ENCODE measurements at regions not wholly inside any gene's neighbourhood (a gene's known extent, or its start where the extent isn't known, plus 50 kb on each side); places are given as distances from the start of the nearest gene placed in this dataset.

DNA sequence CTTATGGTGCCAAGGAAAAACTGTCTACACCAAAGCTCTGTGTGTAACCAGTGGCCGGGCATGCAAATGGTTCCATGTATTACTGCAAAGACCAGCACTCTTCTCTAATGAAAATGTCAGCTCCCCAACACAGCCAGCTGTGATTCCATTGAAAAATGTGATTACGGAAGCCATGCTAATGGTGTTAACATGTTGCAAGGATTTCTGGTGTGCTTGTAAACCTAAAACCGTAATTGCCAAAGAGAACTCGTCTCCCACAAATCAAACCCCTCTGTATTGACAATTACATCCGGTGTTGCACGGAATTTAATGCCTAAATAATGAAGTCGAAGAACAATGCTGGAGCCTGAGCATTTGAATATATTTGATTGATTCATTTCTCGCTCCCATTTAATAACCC is 351.7 kb downstream of the NPIPA8 start:
- TF ChIP-seq TAF1 (IDR thresholded peaks at IDR 0.05; ENCODE audit: borderline replicate concordance, insufficient read depth, low read length): no peak
- TF ChIP-seq SIN3A (IDR thresholded peaks at IDR 0.05; ENCODE audit: borderline replicate concordance, insufficient read depth, low read length): no peak
- no peak for TF ChIP-seq FOXP2 (optimal IDR thresholded peaks at IDR 0.05; ENCODE audit: borderline replicate concordance, extremely low read depth, extremely low read length, insufficient read depth)
- TF ChIP-seq POLR2AphosphoS5 (IDR thresholded peaks at IDR 0.05; ENCODE audit: low read depth, low read length): no peak
- TF ChIP-seq, protein P1, sequence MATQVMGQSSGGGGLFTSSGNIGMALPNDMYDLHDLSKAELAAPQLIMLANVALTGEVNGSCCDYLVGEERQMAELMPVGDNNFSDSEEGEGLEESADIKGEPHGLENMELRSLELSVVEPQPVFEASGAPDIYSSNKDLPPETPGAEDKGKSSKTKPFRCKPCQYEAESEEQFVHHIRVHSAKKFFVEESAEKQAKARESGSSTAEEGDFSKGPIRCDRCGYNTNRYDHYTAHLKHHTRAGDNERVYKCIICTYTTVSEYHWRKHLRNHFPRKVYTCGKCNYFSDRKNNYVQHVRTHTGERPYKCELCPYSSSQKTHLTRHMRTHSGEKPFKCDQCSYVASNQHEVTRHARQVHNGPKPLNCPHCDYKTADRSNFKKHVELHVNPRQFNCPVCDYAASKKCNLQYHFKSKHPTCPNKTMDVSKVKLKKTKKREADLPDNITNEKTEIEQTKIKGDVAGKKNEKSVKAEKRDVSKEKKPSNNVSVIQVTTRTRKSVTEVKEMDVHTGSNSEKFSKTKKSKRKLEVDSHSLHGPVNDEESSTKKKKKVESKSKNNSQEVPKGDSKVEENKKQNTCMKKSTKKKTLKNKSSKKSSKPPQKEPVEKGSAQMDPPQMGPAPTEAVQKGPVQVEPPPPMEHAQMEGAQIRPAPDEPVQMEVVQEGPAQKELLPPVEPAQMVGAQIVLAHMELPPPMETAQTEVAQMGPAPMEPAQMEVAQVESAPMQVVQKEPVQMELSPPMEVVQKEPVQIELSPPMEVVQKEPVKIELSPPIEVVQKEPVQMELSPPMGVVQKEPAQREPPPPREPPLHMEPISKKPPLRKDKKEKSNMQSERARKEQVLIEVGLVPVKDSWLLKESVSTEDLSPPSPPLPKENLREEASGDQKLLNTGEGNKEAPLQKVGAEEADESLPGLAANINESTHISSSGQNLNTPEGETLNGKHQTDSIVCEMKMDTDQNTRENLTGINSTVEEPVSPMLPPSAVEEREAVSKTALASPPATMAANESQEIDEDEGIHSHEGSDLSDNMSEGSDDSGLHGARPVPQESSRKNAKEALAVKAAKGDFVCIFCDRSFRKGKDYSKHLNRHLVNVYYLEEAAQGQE (IDR thresholded peaks at IDR 0.05; ENCODE audit: insufficient read depth in 1 of 2, low read depth in 2 of 2, low read length in 2 of 2): no peak

GRCh38 chr16:17983847-17984639 is 352.5 kb downstream of the NPIPA8 start:
- TF ChIP-seq POLR2AphosphoS5 (IDR thresholded peaks at IDR 0.05; ENCODE audit: low read depth, low read length) (no peak), FOXP2 (optimal IDR thresholded peaks at IDR 0.05; ENCODE audit: borderline replicate concordance, extremely low read depth, extremely low read length, insufficient read depth) (no peak), TAF1 (IDR thresholded peaks at IDR 0.05; ENCODE audit: borderline replicate concordance, insufficient read depth, low read length) (no peak), SIN3A (IDR thresholded peaks at IDR 0.05; ENCODE audit: borderline replicate concordance, insufficient read depth, low read length) (no peak)
- TF ChIP-seq, protein P1 (IDR thresholded peaks at IDR 0.05; ENCODE audit: insufficient read depth in 1 of 2, low read depth in 2 of 2, low read length in 2 of 2): no peak

GRCh38 chr16:17983114-17983513 is 353.4 kb downstream of the NPIPA8 start:
- TF ChIP-seq SIN3A (IDR thresholded peaks at IDR 0.05; ENCODE audit: borderline replicate concordance, insufficient read depth, low read length) (no peak), POLR2AphosphoS5 (IDR thresholded peaks at IDR 0.05; ENCODE audit: low read depth, low read length) (no peak), FOXP2 (optimal IDR thresholded peaks at IDR 0.05; ENCODE audit: borderline replicate concordance, extremely low read depth, extremely low read length, insufficient read depth) (no peak), TAF1 (IDR thresholded peaks at IDR 0.05; ENCODE audit: borderline replicate concordance, insufficient read depth, low read length) (no peak)
- TF ChIP-seq, protein P1 (IDR thresholded peaks at IDR 0.05; ENCODE audit: insufficient read depth in 1 of 2, low read depth in 2 of 2, low read length in 2 of 2): no peak

- TF ChIP-seq FOXP2 (optimal IDR thresholded peaks at IDR 0.05; ENCODE audit: borderline replicate concordance, extremely low read depth, extremely low read length, insufficient read depth) (no peak), POLR2AphosphoS5 (IDR thresholded peaks at IDR 0.05; ENCODE audit: low read depth, low read length) (no peak), SIN3A (IDR thresholded peaks at IDR 0.05; ENCODE audit: borderline replicate concordance, insufficient read depth, low read length) (no peak), TAF1 (IDR thresholded peaks at IDR 0.05; ENCODE audit: borderline replicate concordance, insufficient read depth, low read length) (no peak)
- TF ChIP-seq, protein P1 (IDR thresholded peaks at IDR 0.05; ENCODE audit: insufficient read depth in 1 of 2, low read depth in 2 of 2, low read length in 2 of 2): no peak
Measured at GRCh38 chr16:17977260-17977659, 359.3 kb downstream of the NPIPA8 start.
